GM23338 (cell line): ENCODE measurements at regions not wholly inside any gene's neighbourhood (a gene's known extent, or its start where the extent isn't known, plus 50 kb on each side); places are given as distances from the start of the nearest gene placed in this dataset.

ENCODE experiments used
- CREB1 ChIP-seq: fragments of 250-450 bp; sonication (Bioruptor Pico); IDR thresholded peaks from 2 replicates; pipeline ENCODE4 v1.5.0; 2020; ENCODE audit warnings: low read depth, mild to moderate bottlenecking, moderate library complexity
- ETS1 ChIP-seq: IDR thresholded peaks from 2 replicates; pipeline ENCODE4 v1.6.1; 2016; ENCODE audit warnings: antibody characterized with exemption
- EZH2 ChIP-seq: fragments of 200-600 bp; sonication (generic); IDR thresholded peaks from one replicate; pipeline ENCODE4 v1.8.0; 2017; ENCODE audit warnings: antibody characterized with exemption, mild to moderate bottlenecking, low read depth; ENCODE audit not compliant: unreplicated experiment
- EZH2phosphoT487 ChIP-seq: fragments of 200-600 bp; sonication (generic); IDR thresholded peaks from one replicate; pipeline ENCODE4 v1.8.1; 2018; ENCODE audit warnings: antibody characterized with exemption; ENCODE audit not compliant: unreplicated experiment
- JUNB ChIP-seq: IDR thresholded peaks from one replicate; pipeline ENCODE4 v1.6.1; 2016; ENCODE audit warnings: antibody characterized with exemption; ENCODE audit not compliant: unreplicated experiment
- POLR2AphosphoS5 ChIP-seq: IDR thresholded peaks from 2 replicates; pipeline ENCODE4 v1.6.1; 2016; ENCODE audit warnings: antibody characterized with exemption, low read depth
- STAT1 ChIP-seq: IDR thresholded peaks from one replicate; pipeline ENCODE4 v1.6.1; 2016; ENCODE audit warnings: antibody characterized with exemption; ENCODE audit not compliant: unreplicated experiment
- ZNF114 ChIP-seq: fragments of 250-450 bp; sonication (Bioruptor Pico); IDR thresholded peaks from 2 replicates; pipeline ENCODE4 v1.5.0; 2020; ENCODE audit warnings: mild to moderate bottlenecking, moderate library complexity
- TF ChIP-seq, protein P1 (sequence below), 2 experiments: fragments of 200-600 bp in 1 of 2; sonication (generic) in 1 of 2; conservative IDR thresholded peaks; 2 replicates each; pipeline versions ENCODE4 v1.5.1 to v1.6.1; 2016 to 2017; ENCODE audit warnings: antibody characterized with exemption in 2 of 2, low read depth in 2 of 2, mild to moderate bottlenecking in 2 of 2, moderate library complexity in 1 of 2
- TF ChIP-seq, protein P2 (sequence below): IDR thresholded peaks from one replicate; pipeline ENCODE4 v1.6.1; 2018; ENCODE audit warnings: antibody characterized with exemption; ENCODE audit not compliant: unreplicated experiment

DNA sequence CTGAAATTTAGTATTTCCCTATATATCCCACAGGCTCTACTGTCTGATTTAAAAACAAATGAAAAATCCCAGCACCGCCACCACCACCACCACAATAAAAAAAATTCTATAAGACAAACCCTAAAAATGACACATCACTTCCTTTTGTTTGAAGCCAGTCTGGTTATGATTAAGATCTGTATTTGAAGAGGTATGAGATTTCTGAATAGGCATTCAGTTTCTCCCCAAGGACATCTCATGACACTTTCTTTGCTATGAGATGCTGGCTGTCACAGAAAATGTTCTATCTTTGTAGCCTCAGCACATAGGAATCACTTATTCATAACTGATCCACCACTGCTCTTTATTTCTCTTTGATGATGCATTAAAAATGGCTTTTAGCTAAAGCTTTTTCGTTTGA, 1071.0 kb downstream of the SLC6A15 start:
- TF ChIP-seq, protein P1, sequence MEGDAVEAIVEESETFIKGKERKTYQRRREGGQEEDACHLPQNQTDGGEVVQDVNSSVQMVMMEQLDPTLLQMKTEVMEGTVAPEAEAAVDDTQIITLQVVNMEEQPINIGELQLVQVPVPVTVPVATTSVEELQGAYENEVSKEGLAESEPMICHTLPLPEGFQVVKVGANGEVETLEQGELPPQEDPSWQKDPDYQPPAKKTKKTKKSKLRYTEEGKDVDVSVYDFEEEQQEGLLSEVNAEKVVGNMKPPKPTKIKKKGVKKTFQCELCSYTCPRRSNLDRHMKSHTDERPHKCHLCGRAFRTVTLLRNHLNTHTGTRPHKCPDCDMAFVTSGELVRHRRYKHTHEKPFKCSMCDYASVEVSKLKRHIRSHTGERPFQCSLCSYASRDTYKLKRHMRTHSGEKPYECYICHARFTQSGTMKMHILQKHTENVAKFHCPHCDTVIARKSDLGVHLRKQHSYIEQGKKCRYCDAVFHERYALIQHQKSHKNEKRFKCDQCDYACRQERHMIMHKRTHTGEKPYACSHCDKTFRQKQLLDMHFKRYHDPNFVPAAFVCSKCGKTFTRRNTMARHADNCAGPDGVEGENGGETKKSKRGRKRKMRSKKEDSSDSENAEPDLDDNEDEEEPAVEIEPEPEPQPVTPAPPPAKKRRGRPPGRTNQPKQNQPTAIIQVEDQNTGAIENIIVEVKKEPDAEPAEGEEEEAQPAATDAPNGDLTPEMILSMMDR (conservative IDR thresholded peaks at IDR 0.05; ENCODE audit: low read depth in 2 of 2) = no peak
- TF ChIP-seq, protein P2, sequence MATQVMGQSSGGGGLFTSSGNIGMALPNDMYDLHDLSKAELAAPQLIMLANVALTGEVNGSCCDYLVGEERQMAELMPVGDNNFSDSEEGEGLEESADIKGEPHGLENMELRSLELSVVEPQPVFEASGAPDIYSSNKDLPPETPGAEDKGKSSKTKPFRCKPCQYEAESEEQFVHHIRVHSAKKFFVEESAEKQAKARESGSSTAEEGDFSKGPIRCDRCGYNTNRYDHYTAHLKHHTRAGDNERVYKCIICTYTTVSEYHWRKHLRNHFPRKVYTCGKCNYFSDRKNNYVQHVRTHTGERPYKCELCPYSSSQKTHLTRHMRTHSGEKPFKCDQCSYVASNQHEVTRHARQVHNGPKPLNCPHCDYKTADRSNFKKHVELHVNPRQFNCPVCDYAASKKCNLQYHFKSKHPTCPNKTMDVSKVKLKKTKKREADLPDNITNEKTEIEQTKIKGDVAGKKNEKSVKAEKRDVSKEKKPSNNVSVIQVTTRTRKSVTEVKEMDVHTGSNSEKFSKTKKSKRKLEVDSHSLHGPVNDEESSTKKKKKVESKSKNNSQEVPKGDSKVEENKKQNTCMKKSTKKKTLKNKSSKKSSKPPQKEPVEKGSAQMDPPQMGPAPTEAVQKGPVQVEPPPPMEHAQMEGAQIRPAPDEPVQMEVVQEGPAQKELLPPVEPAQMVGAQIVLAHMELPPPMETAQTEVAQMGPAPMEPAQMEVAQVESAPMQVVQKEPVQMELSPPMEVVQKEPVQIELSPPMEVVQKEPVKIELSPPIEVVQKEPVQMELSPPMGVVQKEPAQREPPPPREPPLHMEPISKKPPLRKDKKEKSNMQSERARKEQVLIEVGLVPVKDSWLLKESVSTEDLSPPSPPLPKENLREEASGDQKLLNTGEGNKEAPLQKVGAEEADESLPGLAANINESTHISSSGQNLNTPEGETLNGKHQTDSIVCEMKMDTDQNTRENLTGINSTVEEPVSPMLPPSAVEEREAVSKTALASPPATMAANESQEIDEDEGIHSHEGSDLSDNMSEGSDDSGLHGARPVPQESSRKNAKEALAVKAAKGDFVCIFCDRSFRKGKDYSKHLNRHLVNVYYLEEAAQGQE = no peak
- TF ChIP-seq CREB1 (CRISPR knock-in tag) (no peak), EZH2phosphoT487 (no peak), JUNB (no peak), POLR2AphosphoS5 (no peak), ETS1 (no peak), EZH2 (no peak), STAT1 (no peak), ZNF114 (CRISPR knock-in tag) (no peak)
